ENCODE measurements at regions not wholly inside any gene's neighbourhood (a gene's known extent, or its start where the extent isn't known, plus 50 kb on each side); places are given as distances from the start of the nearest gene placed in this dataset.

GRCh38 chr10:4718544-4718943 lies 107.5 kb upstream of the AKR1E2 start:
- no peak for TF ChIP-seq CTCF (IDR thresholded peaks at IDR 0.05; ENCODE audit: poor library complexity)
- no peak for TF ChIP-seq EZH2 (IDR thresholded peaks at IDR 0.05; ENCODE audit: borderline replicate concordance)
